ENCODE measurements at regions not wholly inside any gene's neighbourhood (a gene's known extent, or its start where the extent isn't known, plus 50 kb on each side); places are given as distances from the start of the nearest gene placed in this dataset.

DNA sequence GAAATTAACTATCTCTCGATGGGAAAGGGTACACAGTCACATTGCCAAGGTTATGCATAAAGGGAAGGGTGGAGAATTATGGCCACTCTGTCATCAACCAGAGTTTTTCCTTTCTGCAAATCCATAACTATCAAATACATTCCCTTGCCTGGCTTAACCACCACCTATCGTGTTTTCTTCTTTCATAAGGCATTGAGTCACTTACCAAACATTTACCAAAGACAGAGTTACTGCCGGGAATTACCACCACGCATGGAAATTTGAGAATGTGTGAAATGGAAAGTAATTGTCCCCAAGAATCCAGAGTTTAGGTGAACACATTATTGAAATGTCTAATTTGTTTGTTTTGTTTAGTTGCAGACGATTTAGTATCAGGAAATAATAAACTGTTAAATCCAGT lies 134.3 kb upstream of the LRRN1 start:
- TF ChIP-seq, protein P1, sequence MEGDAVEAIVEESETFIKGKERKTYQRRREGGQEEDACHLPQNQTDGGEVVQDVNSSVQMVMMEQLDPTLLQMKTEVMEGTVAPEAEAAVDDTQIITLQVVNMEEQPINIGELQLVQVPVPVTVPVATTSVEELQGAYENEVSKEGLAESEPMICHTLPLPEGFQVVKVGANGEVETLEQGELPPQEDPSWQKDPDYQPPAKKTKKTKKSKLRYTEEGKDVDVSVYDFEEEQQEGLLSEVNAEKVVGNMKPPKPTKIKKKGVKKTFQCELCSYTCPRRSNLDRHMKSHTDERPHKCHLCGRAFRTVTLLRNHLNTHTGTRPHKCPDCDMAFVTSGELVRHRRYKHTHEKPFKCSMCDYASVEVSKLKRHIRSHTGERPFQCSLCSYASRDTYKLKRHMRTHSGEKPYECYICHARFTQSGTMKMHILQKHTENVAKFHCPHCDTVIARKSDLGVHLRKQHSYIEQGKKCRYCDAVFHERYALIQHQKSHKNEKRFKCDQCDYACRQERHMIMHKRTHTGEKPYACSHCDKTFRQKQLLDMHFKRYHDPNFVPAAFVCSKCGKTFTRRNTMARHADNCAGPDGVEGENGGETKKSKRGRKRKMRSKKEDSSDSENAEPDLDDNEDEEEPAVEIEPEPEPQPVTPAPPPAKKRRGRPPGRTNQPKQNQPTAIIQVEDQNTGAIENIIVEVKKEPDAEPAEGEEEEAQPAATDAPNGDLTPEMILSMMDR (IDR thresholded peaks at IDR 0.05; ENCODE audit: borderline replicate concordance, extremely low read depth, low read length, poor library complexity, severe bottlenecking) = no peak
- no peak for TF ChIP-seq EZH2 (IDR thresholded peaks at IDR 0.05; ENCODE audit: borderline replicate concordance, low read depth, low read length, severe bottlenecking)
